ENCODE measurements at regions not wholly inside any gene's neighbourhood (a gene's known extent, or its start where the extent isn't known, plus 50 kb on each side); places are given as distances from the start of the nearest gene placed in this dataset.

DNA sequence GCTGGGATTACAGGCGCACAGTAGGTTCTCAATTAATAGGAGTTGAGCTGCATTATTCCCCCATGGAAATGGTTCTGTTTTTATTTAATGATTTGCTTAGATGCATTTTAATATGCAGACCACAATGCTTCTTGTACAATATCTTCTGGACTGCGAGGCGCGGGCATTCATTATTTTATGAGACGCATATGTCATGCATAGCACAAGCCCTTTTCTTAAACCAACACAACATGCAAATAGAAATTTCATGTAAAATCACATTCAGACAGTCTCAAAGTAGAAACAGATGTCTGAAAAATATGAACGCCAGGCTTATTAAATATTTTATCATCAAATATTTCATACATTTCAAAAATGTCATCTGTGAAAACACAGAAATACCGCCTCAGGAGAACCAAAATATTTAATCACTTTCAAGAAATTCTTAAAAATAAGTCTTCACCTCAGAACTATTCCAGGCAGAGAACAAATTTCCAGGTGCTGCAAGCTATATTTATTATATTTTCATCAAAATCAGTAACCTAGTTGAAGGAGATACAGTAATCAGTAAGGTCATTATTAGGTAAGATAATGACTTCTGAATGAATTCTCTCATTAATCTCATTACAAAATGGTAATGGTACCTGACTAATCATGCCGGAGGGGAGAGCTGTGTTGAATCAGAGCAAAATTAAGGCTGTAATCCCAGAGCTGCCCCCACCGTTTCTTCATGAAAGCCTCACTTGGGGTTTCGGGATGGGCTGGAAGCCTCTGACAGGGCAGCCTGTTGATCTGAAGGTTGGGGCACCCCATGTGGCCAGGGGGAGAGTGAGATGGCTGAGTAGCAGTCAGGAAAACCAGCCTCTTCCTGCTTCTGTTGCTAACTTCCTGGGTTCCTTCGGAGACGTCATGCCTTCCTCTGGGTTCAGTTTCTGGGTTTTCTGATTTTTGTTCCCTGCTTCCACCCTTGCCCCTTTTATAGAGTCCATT lies 133.9 kb upstream of the ZNF618 start:
- DNase-seq = no peak

DNA sequence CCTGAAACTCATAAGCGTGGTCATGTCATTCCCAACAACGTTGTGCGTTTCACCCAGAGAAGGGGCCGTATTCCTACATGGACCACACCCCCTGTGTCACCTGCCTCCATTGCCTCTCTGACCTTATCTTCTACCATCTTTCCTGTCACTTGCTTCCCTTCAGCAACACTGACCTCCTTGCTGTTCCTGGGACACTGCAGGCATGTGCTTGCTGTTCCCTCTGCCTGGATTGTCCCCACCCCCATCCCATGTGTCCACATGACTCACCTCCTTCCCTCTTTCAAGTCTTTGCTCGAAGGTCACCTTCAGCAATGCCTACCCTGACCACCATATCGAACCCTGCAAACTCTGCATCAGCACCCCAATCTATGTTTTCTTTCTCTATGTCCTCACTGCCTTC lies 133.2 kb upstream of the ZNF618 start:
- no peak for DNase-seq

DNA sequence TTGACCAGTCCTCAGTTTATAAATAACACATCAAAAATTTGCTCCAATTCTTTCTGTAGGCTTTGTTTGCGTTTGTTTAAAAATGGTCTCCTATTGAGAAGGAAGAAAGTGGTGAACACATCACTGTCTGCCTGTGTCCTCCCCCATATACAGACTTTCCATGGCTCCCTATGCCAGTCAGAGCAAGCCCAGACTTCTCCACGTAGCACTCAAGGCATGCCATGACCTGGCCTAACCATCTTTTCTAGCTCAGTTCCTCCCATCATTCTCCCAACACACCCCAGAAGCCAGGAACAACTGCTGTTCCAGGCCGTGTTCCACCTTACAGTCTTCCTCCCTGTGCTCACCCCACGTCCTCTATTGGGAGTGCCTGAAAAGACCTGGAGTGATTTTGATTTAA lies 129.6 kb upstream of the ZNF618 start:
- no peak for DNase-seq

DNA sequence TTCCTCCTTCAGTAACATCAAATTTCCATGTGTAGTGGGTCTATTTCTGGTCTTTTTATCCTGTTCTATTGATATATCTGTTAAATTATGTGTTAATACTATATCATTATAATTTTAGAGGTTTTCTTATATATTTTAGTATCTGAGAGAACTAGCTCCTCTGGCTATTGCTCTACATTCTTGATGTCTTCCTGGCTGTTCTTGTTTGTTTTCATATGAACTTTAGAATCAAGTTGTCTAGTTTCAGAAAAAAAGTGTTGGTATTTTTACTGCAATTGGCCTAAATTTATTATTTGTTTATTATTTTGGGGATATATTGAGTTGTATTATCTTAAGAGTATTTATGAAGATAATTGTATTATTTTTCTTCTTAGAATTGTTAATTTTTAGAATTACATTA lies 128.0 kb upstream of the ZNF618 start:
- no peak for DNase-seq

DNA sequence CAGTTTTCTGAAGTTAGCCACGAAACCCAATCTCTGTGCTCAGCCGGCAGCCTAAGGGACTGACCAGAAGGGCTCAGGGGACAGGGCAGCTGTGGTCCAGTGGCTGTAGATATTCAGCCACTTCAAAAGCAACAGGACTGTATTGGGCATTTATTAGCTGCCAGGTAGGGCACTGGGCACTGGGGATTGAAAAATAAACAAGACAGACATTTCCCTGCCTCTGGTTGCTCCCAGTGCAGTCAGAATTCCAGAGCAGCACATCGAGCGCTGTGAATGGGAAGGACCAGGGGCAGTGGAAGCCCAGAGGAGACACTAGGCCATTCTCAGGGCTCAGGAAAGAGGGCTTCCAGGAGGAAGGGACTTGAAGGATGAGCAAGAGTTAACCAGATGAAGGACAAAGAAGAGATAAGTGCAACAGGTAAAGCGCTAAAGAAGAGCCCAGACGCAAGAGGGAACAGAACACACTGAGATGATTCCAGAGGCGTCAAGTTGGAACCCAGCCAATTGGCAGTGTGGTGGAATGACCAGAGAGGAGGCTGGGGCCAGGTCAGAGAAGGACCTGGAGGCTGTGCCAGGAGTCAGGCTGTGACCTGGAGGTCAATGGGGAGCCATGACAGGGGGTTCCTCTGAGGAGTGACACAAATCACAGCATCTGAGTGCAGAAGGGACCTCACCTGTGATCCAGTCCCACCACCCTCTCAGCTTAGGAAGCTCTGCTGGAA lies 122.5 kb upstream of the ZNF618 start:
- DNase-seq = no peak

GRCh38 chr9:113754739-113755138 lies 121.4 kb upstream of the ZNF618 start:
- DNase-seq = no peak

DNA sequence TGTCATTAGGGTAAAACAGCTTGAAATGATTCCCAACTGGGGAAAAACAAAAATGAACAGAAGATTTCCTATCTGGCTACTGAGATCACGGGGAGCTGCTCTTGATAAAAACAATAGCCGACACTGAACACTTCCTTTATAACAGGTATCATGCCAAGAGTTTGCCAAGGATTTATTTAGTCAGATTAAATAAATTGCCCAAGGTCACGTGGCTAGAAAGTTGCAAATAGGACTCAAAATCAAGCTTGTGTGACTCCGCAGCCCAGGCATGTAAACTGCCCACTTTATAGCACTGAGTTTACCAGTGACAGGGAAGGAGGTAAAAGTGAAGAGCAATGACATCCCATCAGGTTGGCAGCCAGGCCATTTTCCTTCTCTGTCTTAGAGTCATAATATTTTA lies 120.7 kb upstream of the ZNF618 start:
- DNase-seq = no peak

DNA sequence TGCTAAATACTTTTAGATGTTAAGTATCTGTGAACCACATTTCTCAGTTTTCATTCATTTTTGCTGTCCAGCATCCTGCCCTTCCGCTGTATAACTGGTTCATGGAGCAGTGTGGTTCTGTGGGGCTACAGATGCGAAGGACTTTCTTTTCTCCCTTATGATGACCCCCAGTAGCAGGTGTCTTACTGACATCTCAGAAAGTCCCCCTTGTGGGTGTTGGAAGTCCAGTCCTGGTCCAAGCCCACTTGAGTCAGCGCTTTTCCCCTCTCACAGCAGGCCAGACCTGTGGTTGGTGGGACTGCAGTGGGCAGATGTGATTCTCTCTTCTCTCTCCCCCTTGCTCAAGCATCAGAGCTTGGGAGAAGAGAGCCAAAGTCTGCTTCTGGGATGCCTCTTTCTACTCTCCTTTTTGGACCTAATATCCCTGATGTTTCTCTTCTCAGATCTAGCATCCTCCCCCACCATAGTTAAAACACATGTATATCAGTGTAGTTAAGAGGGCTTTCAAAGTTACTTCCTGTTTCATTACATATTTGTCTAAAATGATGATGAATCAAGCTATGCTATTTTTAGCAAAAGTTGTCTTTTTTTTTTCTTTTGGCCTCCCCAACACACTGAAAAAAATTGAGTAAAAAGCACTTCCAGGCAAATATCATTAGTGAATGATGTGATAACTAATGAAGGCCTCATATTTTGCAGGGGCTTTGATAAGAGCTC lies 119.5 kb upstream of the ZNF618 start:
- DNase-seq = no peak

GRCh38 chr9:113763429-113763828 lies 112.7 kb upstream of the ZNF618 start:
- DNase-seq = no peak

DNA sequence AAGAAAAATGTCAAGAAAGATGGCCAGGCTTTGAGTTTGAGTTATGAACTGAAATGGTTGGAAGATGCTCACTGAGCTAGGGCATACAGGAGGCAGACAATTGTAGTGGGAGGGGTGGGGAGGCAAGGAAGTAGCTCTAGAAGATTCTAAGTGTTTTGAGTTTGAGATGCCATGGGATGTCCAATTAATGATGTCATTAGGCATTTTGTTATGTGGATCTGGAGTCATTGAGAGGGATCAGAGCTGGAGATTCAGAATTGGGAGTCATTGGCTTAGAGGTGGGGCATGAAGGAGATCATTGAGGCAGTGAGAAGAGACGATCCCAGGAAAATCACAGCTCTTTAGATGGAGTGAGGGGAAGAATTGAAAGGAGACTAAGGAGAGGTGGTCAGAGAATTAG lies 111.5 kb upstream of the ZNF618 start:
- DNase-seq = no peak

- DNase-seq = no peak
These were observed 106.7 kb upstream of the ZNF618 start for GRCh38 chr9:113769412-113769811.

DNA sequence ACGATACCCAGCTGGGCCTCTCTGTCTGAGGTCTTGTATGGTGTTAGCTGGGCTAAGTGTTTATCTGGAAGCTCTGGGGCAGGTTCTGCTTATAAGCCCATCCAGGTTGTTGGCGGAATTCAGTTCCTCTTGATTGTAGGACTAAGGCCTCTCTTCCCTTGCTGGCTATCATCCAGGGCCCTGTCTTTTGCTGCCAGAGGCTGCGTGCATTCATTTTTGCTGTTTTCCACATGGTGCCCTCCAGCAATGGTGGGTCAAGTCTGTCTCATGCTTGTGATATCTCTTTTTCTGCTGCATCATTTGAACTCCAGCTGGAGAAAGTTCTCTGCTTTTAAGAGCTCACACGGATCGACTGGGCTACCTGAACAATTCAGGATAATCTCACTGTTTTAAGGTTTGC lies 105.7 kb upstream of the ZNF618 start:
- no peak for DNase-seq

DNA sequence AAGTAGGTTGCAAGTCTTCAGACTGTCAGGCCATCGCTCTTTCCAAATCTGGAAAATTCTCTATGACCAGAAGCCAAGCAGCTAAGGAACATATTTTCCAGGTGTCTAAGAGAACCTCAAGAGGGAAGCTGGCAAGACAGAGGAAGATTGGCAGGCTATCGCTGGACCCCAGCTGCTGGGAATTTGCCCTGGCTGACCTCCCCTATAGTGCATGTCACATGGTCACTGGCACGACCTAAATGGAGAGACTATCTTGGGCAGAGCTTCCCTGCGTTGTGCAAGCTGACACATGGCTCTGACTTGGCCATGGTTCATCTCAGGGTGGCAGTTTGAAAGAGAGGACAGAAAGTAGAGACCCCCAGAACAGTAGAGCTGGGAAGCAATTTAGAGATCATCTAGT lies 104.9 kb upstream of the ZNF618 start:
- DNase-seq = no peak

GRCh38 chr9:113772121-113772810 lies 103.8 kb upstream of the ZNF618 start:
- no peak for DNase-seq

- DNase-seq = no peak
These were observed 101.1 kb upstream of the ZNF618 start for GRCh38 chr9:113774963-113775362.

DNA sequence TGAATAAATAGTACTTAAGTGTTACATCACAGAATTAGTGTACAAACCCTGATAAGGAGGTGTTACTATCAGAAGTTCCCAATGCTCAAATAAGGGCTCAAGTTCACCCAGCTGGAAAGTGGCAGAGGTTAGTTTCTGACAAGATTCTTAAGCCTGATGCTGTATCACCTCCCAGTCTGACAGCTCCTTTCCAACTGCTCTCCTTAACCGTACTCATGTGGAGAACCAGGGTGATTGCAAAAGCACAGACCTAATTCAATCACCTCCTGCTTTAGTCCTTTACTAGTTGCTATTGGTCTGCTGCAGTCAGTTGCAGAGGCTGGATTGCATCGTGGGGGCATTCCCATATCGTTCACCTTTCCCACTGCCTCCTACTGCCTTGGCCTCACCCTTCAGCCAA lies 100.4 kb upstream of the ZNF618 start:
- no peak for DNase-seq

DNA sequence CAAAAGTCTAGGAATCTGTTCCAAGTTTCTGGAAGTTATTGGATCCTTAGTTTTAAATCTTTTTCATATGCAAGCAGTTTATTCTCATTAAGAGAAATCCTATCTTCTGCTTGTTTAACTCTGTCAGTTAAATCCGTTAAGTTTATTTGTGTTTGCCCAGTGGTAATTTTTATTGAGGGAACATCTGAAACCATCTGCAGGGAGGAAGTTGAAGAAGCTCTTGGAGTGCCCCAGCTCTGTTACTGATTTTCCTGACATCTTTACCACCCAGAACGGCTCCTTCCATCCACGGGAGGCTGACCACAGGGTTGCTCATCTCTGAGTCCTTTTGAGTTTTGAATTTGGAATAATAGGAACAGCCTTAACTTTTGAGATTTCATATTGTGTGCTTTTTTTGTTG lies 99.9 kb upstream of the ZNF618 start:
- no peak for DNase-seq

DNA sequence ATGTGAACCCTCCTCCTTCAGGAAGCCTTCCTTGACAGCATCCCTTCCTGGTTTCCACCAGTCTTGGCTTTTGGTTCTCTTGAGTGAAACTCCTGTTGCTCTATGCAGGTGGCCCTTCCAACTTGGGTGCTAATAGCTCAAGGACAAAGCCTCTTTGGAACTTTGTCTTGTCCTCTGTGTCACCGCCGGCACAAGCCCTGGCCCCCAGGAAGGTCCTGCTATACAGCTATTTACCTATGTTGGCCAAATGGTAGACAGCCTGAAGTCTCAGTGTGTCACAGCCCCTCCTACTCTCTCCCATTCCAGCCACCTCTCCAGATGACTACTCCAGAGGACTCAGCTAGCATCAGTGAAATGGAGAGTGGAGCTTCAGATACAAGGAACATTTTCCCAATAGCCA lies 94.7 kb upstream of the ZNF618 start:
- no peak for DNase-seq

DNA sequence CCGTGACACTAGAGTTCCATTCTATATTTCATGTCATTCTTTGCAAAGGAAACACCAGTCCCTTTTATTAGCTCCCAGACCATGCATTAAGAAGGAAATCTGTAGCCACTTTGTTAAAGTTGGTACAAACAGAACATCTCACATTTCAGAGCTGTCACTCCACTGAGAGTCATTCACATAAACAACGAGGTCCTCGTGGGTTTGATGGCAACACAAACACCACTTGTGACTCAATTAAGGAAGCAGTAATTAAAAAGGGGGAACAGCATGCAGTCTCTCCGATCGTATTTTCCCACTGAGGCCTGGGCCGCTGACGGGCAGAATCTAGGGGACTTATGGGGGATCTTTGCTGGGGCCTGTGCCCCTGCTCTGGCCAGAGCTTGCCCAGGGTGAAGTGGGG lies 94.2 kb upstream of the ZNF618 start:
- DNase-seq = no peak

GRCh38 chr9:113783475-113783874 lies 92.6 kb upstream of the ZNF618 start:
- no peak for DNase-seq

GRCh38 chr9:113785334-113785733 lies 90.8 kb upstream of the ZNF618 start:
- no peak for DNase-seq

- no peak for DNase-seq
These were observed 90.0 kb upstream of the ZNF618 start for GRCh38 chr9:113786071-113786470.

DNA sequence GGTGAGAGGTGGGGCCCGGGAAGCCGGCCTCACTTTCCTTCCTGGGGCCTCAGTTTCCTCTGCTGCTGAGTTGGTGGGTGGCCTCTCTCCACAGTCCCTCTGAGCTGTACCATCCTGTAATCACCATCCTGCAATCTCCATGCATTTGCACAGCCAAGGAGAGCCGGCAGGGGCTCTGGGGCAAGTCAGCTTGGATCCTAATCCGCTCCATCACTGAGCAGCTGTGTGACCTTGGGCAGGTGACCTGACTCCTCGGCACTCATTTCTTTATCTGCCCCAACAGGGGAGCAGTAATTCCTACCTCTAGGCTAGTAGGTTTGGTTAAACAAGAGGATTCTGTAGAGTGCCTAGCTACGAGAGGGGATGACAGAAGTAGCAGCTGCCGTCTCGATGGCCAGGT lies 88.2 kb upstream of the ZNF618 start:
- no peak for DNase-seq

All from SHP77 (cell line).